HG02870 (cell line): ENCODE measurements at regions not wholly inside any gene's neighbourhood (a gene's known extent, or its start where the extent isn't known, plus 50 kb on each side); places are given as distances from the start of the nearest gene placed in this dataset.

ENCODE experiments used
- ATAC-seq: cut with Tn5 transposase; IDR thresholded peaks from one replicate; pipeline ENCODE4 v1.9.1; 2021; ENCODE audit warnings: mild to moderate bottlenecking, moderate library complexity; ENCODE audit not compliant: unreplicated experiment

DNA sequence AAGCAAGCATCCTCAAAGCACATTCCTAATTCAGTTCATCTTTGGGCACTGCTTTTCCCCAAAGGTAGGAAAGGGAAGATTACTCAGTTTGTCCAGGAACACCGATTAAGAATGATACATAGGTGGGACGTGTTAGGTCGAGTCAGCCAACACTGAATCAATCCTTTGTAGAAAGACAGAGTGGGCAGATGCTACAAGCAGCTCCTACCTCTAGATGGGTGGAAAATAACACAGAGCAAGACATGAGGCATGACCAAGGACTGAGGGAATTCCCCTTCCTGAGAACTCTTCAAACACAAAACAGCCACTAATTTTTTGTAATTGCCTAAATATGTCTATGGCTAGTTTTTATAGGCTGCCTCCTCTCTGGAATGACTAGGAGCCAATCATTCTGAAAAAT lies 331.7 kb downstream of the HNRNPD start:
- no peak for ATAC-seq

DNA sequence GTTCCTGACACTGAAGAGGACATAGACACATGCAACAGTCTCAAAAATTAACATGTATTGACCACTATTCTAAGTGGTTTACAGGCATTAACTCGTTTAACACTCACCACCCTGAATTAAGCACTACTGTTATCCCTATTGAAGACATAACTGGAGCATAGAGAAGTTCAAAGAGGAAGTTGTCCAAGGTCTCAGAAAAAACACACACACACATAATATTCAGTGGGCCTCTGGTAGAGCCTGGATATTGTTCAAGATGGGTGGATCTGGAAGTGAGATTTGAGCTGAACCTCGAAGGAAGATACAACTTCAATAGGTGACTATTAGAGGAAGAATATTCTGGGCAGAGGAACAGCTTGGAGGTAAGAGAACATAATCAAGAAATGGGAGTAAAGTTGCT lies 334.9 kb downstream of the HNRNPD start:
- no peak for ATAC-seq

DNA sequence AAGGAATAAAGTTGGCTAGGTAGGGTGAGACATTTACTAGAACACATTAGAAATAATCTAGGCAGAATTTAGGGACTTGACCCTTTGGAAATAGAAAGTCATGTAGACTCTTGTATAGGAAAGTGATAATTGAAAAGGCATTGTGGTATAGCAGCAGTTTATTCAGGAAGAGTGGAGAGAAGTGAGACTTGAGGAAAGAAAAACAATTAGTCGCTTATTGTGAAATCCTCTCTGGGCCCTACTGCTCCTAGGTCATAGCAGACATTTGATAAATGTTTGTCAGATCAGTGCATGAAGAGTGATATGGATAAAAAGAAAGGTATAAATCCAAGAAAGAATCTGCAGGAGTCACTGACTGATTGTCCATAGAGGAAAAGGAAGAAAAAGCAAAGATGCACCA lies 337.6 kb downstream of the HNRNPD start:
- ATAC-seq: no peak

DNA sequence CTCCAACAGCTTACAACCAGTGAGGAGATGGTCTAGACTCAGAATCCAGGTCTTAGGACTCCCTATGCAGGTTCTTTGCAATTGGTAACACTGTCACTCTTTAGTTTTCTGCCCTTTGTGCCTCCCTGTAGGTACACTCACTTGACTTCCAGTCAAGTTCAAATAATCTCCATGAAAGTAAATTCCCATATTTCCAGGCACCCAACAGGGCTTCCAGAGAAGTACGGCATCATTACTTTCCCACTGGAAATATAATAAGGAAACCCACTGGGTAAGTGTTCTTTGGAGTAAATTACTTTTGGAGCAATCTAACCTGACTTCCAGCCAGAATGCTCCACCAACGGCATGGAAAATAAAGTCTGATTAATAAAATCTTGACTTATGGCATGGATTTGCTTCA lies 338.9 kb downstream of the HNRNPD start:
- ATAC-seq: no peak

DNA sequence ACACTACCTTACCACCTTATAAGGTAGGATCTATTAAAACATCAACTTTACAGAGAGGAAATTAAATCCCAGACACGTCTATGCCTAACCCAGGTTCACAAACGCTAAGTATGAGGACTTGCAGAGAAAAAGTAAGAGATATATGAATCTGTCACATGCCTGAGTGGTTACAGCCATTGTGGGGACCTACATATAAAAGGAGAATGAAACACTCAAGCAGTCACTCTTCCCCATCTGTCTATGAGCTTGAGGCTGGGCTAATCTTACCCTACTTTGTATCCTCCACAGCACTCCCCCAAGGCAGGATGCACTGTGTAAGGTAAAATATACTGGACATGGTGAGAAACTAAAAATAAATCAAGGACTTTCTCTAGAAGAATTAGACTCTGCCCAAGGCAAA lies 339.9 kb downstream of the HNRNPD start:
- no peak for ATAC-seq

DNA sequence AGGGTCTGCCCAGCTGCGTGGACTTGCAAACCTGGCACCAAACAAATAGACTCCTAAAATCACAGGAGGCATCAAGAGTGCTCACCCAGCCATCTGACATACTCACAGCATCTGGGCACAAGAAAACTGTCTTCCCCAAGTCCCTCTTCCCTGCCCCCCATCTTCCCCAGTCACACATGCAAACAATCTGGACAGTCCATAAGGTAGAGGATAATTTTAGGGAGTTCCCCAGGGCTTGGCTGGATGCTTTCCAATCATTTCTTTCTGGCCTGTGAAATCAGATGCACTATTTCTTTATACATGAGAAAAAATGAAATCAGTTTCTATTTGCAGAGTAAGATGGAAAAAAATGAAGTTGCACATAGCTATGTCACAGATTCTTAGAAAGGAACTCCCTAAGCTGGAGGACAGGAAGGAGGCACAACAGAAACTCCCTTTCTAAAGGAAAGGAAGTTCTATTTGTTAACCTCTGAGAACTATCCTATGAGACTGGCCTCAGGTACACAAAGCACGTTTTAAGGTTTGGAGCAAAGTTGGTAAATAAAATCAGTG lies 342.3 kb downstream of the HNRNPD start:
- ATAC-seq: no peak

DNA sequence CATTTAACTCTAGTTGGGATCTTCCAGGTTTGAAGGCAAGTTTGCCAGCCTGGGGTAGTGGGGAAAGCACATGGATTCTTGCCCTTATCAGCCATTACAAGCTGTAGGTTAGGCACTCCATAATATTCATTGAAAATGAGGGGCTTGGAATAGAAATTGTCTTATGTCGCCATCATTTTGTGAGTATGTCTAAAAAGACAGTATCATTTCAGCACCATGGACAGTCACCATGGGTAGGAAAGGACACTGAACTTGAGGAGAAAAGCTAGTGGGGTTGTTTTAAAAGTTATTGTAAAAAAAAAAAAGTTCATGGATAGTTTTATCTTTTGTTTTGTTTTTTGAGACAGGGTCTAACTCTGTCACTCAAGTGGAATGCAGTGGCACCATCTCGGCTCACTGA lies 356.1 kb downstream of the HNRNPD start:
- no peak for ATAC-seq

DNA sequence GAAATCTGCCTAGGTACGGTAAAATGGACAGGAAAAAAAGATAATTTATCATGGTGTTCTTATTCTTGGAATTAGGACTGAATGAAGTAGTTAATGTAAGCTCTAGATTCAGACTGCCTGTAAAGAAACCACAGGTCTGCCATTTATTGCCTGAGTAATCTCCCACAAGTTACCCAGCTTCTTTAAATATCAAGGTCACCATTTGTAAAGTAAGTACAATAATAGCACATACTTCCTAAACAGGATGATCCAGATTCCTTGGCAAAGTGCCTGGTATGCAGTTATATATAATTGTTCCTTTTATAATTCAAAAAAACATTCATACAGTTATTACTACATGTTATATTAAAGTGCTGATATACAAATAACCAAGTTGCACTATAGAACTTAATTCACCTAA lies 368.6 kb downstream of the HNRNPD start:
- ATAC-seq: no peak

DNA sequence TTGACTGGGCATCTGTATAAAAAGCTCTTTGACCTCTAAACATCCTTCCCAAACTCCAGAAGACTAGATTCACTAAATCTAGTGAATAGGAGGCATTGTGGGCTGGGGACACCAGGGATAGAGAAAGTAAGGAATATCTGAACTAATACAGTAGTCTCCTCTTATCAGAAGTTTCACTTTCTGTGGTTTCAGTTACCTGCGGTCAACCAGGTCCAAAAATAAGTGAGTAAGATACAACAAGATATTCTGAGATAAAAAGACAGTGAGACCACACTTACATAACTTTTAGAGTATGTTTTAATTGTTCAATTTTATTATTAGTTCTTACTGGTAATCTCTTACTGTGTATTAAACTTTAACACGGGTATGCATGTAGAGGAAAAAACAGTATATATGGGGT lies 376.5 kb downstream of the HNRNPD start:
- no peak for ATAC-seq

DNA sequence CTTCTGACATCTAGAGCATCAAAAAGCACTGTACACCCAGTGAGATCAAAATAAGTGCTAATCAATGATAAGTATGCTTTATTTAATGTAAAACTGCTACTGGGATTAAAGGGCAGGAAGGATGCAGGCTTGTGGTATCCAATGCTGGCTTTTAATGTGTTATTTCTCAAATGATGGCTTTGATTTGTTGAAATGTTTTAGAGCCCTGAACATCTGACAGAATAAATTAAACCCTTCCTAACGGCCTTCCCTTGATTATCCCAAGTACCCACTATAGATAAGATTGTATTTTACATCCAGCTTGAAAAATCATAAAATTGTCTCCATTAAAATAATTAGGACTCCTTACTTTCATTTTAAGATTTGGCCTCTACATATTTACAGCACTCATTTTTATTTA lies 382.9 kb downstream of the HNRNPD start:
- no peak for ATAC-seq

DNA sequence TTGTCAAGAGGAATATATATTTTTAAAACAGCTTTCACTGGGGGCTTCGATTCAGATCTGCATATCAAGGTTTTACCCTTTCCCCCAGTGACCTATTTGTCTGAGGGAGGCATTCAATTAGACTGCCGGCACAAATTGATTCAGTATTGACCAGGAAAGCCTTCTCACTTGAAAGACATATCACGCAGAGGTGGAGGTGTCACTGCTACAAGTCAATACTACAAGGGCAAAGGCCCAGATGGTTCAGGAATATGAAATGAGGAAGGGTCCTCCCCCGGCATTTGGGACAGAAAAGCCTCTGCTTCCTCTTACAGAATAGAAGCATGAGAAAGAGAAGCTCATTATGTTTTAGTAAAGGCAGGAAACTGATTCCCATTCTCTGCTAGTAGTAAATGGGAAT lies 383.6 kb downstream of the HNRNPD start:
- no peak for ATAC-seq

DNA sequence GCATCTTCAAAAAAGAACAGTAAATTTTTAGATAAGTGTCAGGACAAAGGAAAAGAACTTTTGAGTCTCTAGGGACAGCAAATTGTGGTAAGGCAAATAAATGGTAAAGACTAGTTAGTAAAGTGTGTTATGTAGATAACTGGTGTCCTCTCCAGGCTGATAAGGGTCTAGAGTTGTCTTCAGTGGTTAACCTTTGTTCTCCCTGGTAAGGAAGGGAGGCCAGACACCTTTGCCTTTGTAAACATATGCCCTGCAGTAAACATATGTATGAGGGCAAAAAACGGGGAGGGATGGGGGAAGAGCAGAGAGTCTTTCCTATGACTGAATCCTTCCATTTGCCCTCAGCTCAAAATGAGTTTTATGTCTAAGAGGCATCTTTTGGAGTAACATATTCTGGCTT lies 384.6 kb downstream of the HNRNPD start:
- no peak for ATAC-seq

DNA sequence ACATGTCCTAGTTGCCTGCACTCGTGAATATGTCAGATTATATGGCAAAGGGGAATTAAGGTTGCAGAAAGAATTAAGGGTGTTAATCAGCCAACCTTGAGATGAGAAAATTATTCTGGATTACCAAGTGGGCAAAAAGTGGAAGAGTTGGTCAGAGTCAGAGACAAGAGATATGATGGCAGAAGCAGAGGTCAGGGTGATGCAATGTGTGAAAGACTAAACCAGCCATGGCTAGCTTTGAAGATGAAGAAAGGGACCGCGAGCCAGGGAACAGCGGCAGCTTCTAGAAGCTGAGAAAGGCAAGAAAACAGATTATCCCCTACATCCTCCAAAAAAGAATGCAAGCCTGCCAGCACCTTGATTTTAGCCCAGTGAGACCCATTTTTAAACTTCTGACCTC lies 385.6 kb downstream of the HNRNPD start:
- ATAC-seq: no peak

DNA sequence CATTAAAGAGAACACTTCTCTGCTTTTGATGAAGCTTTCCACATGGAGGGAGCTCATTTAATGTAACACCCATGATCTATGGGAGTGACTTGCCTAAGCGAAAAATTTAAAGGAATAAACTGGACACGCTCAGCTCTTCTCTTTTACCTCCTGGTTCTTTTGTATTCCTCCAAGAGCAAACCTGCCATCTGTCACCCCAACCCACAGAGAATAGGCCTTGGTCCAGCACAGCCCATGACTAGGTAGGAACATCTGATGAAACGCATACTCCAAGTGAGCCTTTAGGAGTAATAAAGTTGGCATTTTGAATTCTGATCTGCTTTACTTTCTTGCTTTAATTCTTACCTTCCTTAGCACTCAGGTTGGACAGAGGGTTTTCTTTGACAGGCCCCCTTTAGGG lies 389.0 kb downstream of the HNRNPD start:
- no peak for ATAC-seq

DNA sequence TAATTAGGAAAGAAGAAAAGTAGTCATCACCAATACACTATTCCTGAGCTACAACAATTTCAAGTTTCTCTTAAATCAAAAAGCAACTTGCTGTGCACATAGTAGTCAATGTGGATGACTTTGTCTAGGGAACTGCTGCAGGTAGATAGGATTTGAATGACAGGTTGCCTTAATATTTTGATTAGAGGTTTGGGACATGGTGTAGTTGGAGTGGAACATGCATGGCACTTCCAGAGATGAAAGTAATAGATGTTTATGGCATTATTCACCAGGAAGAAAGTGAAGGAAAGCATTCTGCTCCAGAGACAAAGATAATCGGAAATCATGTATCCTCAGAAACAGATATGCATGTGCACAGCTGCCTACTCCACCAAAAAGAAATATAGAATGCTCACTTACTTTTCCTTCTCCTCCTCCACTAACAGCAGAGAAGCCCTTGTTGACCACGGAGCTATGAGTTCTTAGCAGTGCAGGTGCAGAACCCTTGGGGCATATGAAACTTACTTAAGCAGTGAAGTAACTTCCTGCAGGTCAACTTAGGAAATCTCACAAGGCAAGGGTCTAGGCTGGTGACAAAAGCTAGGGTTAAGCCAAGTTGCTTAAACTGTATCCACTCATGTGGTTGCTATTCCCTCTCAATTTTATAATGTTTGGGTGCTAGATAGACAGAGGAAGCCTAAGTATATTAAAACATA lies 390.8 kb downstream of the HNRNPD start:
- no peak for ATAC-seq

DNA sequence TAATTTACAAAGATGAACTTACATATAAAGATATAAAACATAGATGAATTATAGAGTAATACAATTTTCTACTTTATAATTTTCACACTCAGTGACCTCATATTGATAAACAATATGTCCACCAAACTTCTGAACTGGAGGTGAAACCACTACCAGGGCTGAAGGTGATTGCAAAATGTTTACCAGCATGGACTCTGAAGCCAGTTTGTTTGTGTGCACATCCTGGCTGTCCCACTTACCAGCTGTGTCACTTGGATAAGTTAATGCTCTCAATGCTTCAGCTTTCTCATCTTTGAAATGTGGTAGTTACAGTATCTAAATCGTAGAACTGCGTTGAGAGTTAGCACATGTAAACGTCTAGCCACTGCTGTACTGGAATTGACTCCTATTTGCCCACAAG lies 392.6 kb downstream of the HNRNPD start:
- ATAC-seq: no peak

DNA sequence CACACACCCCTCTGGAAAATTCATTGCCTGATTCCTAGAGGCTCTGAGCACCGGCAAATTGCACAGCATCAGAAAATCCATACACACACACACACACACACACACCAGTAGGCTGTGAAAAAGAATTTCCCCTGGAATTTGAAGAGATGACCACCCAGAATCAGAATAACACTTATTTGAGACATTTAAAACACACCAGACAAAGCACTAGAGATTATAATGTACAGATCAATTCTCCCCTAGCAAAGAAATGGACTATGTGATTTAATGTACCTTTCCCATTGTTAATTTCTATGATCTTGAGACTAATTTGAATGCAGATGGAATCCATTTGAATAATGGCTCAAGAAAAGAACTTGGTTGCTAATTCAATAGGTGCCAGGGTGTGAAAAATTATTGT lies 399.3 kb downstream of the HNRNPD start:
- no peak for ATAC-seq

DNA sequence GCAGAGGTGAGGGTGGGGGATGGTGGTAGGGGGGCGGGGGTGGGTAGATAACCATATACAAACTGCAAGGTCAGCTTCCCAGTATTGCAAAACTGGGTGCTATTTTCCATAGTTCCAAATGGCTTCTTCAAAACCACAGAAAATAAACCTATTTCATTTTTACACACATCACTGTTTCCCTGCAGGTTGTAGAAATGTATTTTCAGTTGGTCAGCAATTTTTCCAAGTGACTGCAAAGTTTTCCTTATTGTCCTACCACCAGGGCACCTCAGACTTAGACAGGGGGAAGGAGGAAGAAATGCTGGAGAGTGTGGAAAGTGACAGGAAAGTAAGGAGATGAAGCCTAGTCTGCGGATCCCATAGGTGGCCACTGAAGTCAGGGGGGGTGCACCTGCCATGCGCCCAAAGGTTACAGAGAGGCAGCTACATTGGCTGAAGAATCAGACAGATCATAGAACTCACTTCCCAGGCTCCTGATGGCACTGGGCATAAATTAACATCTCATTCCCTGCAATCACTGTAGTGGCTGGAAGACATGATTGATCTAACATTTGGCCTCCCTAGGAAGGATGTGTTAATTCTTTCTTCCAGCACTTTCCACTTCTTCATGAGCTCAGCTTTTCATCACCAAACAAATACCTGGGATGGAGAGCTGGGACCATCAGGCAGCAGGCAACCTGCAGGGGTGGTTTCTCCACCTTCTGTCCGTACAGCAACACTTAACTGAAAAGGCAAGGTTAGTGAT lies 402.0 kb downstream of the HNRNPD start:
- ATAC-seq: no peak

DNA sequence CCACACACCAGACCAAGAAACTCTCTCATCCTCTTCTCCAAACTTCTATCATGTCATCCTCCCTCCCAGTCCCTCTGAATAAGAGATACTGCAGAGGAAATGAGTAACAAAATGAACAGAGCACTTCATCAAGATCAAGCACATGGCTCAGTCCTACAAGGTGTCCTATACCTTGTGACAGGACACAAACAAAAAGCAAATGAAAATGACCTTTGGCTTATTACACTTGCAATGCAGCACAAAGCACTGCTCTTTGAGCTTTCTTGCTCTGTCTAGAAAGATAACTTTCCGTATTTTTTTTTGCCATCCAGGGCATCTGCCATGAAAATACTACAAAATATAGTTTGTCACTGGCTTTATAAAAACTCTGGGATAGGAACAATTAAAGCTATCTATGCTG lies 402.7 kb downstream of the HNRNPD start:
- no peak for ATAC-seq

DNA sequence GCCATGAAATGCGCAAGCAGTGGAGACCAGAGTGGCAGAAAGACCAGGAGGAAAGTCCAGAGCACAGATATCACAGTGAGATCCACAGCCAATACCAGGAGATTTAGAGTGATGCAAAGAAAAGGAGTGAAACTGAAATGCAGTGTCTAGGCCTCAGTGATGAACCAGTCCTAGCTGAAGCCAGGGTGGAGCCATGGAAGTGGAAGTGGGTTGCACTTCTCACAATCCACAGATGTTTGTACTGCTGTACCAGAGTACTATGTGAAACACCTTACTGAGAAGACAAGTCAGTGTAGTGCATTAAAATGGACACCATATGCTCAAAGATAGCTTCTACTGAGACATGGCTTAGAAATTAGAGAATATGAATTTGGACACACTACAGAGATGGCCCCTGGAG lies 403.3 kb downstream of the HNRNPD start:
- ATAC-seq: no peak

DNA sequence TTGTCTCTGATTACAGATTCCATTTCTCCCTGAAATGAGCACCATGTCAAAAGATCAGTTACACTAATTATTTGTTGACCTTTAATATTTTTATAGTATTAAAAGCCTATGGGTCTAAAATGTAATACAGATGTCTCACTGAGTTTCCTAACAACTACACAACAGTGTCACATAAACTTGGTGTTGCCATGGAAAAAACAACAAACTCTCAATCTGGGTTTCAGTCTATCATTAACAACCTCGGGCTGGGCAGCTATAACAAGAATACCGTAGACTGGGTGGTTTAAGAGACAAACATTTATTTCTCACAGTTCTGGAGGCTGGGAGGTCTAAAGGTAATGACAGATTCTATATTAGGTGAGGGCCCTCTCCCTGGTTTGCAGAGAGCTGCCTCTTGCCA lies 407.1 kb downstream of the HNRNPD start:
- ATAC-seq: no peak

DNA sequence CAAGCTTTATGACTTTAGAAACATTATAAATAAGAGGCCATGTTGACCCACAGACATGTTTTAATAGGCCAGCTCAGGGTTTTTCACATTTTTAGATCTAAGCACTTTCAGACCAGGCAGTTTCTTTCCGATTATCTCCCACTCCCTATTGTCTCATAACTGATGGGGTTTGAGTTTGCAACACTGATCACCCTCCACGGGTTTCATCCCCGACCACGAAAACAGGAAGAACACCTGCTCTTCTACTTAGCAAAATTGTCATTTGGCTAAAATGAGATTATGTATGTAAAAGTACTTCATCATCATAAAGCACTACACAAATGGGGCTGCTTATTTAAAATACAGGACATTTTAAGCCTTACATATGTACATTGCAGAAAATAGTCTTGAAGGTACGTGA lies 407.9 kb downstream of the HNRNPD start:
- ATAC-seq: peak; percentile 45

DNA sequence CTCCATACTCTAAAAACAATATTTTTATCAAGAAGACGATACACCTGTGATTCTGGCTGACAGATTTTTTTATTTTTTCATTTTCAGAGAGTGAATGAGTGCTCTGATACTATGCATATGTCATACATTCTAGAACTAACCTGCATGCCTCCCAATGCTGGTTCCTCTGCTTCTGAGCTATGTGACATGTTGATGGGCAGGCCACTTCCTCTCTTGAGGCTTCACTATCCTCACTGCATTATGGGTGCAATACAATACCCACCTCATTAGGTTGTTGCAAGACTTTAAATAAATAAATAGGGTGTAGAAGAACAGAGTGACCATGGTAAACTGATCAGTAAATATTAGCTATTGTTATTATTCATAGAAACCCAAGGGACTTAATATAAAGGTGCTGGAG lies 408.3 kb downstream of the HNRNPD start:
- peak; percentile 52 for ATAC-seq
